ENCODE measurements at regions not wholly inside any gene's neighbourhood (a gene's known extent, or its start where the extent isn't known, plus 50 kb on each side); places are given as distances from the start of the nearest gene placed in this dataset.

DNA sequence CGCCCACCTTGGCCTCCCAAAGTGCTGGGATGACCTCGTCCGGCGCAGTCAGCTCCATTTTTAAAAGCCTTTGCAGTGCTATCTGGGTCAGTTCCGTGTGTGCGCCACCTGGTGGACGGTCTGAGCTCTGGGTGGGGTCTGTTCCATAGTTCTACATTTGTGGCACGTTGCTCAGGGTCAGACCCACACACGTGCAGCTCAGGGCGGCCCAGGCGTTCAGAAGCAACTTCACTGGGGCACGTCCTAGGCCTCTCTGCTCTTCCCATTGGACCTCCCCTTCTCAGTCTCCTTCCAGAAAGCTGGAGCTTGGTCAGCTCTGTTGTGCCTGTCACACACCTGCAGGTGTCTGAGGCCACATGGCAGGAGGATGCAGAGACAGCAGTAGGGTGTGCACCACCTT, 137.9 kb downstream of the DNAJB6 start:
- BruUV-seq (replicated peaks): no TSS peak
- ChIA-PET POLR2A (no interaction called here), CTCF (interaction anchor here (0.5 to 0.7 kb wide), 3 partner anchors 314 to 878 kb away, joined by 3 to 4 read pairs (median 4); no protein-coding TSS in a partner anchor)
- H3K9me3 ChIP-seq (ENCODE audit: control insufficient read depth, insufficient read depth, low read depth, low read length): peaks cover 14% of the 10 kb centered on the region
- ATAC-seq (peak; percentile 46), DNase-seq (ENCODE audit: low read depth, low spot score) (no peak)
- H3K4me3 ChIP-seq (ENCODE audit: low read depth in 2 of 2, low read length in 2 of 2): no peak overlapping the region
- H3K36me3 ChIP-seq (ENCODE audit: control insufficient read depth, insufficient read depth, low read length): no peaks in the 10 kb centered on the region
- in situ Hi-C loops (cut with HindIII; ENCODE audit: low pct_unique_long_range_greater_than_20kb, low sequenced_read_pairs): no loop called here
- no peak overlapping the region for H3K27ac ChIP-seq (ENCODE audit: low read length)
- H3K27me3 ChIP-seq (ENCODE audit: control insufficient read depth, insufficient read depth, low read length): no peaks in the 10 kb centered on the region
- intact Hi-C loops (cut with micrococcal nuclease; ENCODE audit: unreplicated experiment): no loop called here
- TF ChIP-seq, protein P1, sequence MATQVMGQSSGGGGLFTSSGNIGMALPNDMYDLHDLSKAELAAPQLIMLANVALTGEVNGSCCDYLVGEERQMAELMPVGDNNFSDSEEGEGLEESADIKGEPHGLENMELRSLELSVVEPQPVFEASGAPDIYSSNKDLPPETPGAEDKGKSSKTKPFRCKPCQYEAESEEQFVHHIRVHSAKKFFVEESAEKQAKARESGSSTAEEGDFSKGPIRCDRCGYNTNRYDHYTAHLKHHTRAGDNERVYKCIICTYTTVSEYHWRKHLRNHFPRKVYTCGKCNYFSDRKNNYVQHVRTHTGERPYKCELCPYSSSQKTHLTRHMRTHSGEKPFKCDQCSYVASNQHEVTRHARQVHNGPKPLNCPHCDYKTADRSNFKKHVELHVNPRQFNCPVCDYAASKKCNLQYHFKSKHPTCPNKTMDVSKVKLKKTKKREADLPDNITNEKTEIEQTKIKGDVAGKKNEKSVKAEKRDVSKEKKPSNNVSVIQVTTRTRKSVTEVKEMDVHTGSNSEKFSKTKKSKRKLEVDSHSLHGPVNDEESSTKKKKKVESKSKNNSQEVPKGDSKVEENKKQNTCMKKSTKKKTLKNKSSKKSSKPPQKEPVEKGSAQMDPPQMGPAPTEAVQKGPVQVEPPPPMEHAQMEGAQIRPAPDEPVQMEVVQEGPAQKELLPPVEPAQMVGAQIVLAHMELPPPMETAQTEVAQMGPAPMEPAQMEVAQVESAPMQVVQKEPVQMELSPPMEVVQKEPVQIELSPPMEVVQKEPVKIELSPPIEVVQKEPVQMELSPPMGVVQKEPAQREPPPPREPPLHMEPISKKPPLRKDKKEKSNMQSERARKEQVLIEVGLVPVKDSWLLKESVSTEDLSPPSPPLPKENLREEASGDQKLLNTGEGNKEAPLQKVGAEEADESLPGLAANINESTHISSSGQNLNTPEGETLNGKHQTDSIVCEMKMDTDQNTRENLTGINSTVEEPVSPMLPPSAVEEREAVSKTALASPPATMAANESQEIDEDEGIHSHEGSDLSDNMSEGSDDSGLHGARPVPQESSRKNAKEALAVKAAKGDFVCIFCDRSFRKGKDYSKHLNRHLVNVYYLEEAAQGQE (IDR thresholded peaks at IDR 0.05; ENCODE audit: insufficient read depth in 1 of 2, low read depth in 2 of 2, low read length in 1 of 2): no peak
- TF ChIP-seq CTCF (IDR thresholded peaks at IDR 0.05) (peak; percentile 71), POLR2AphosphoS5 (IDR thresholded peaks at IDR 0.05; ENCODE audit: low read depth, low read length) (no peak)
- H3K4me1 ChIP-seq (ENCODE audit: control insufficient read depth, insufficient read depth, low read length): no peaks in the 10 kb centered on the region

GRCh38 chr7:157475095-157475494, 138.3 kb downstream of the DNAJB6 start:
- intact Hi-C loops (cut with micrococcal nuclease; ENCODE audit: unreplicated experiment) (no loop called here), in situ Hi-C loops (cut with HindIII; ENCODE audit: low pct_unique_long_range_greater_than_20kb, low sequenced_read_pairs) (no loop called here)
- no peak overlapping the region for H3K27ac ChIP-seq (ENCODE audit: low read length)
- no peak for ATAC-seq
- no TSS peak for BruUV-seq (replicated peaks)
- no peaks in the 10 kb centered on the region for H3K4me1 ChIP-seq (ENCODE audit: control insufficient read depth, insufficient read depth, low read length)
- no peak for DNase-seq (ENCODE audit: low read depth, low spot score)
- H3K4me3 ChIP-seq (ENCODE audit: low read depth in 2 of 2, low read length in 2 of 2): no peak overlapping the region
- no peaks in the 10 kb centered on the region for H3K27me3 ChIP-seq (ENCODE audit: control insufficient read depth, insufficient read depth, low read length)
- CTCF ChIA-PET: no interaction called here
- peaks cover 14% of the 10 kb centered on the region for H3K9me3 ChIP-seq (ENCODE audit: control insufficient read depth, insufficient read depth, low read depth, low read length)
- TF ChIP-seq SIN3A (IDR thresholded peaks at IDR 0.05; ENCODE audit: borderline replicate concordance, insufficient read depth, low read depth, low read length): no peak
- TF ChIP-seq CTCF (IDR thresholded peaks at IDR 0.05): no peak
- TF ChIP-seq, protein P1 (IDR thresholded peaks at IDR 0.05; ENCODE audit: insufficient read depth in 1 of 2, low read depth in 2 of 2, low read length in 1 of 2): no peak
- no peak for TF ChIP-seq TCF7L2 (IDR thresholded peaks at IDR 0.05; ENCODE audit: low read depth, low read length)
- no peak for TF ChIP-seq POLR2AphosphoS5 (IDR thresholded peaks at IDR 0.05; ENCODE audit: low read depth, low read length)
- H3K36me3 ChIP-seq (ENCODE audit: control insufficient read depth, insufficient read depth, low read length): no peaks in the 10 kb centered on the region
- POLR2A ChIA-PET: no interaction called here

Measured in Panc1 (cell line).